Left renal pelvis (tissue), 4 donors: ENCODE measurements at regions not wholly inside any gene's neighbourhood (a gene's known extent, or its start where the extent isn't known, plus 50 kb on each side); places are given as distances from the start of the nearest gene placed in this dataset.
"Not testable (repeated sequence)": the region's sequence is repeated elsewhere in the genome, so short reads cannot be mapped to it uniquely, and the experiment has no call there.

Experiments
- DNase-seq, 4 donors: peaks; one replicate each; pipeline ENCODE4 v3.0.0-alpha.2; 2013; ENCODE audit warnings: low read depth in 4 of 4, low spot score in 3 of 4

DNA sequence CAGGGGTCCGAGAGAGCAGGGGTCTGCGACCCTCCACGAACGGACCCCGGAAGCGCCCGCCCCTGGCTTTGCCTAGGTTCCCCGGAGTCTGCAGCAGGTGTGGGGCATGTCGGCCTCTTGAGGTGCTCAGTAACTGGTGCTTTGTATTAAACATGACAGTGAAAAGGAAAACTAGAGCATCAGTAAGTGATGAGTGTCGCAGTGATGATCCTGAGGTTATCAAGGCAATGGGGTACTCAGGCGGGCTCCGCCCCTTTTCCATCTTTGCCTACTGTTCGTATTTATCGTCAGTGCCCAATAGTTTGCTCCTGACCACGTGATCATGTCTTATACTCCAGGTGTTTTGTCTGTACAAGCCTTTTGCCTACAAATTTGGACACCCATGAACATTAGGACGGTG, 262.4 kb downstream of the ZNF37A start:
- peak in 1 of 4 donors; percentile 1 for DNase-seq

DNA sequence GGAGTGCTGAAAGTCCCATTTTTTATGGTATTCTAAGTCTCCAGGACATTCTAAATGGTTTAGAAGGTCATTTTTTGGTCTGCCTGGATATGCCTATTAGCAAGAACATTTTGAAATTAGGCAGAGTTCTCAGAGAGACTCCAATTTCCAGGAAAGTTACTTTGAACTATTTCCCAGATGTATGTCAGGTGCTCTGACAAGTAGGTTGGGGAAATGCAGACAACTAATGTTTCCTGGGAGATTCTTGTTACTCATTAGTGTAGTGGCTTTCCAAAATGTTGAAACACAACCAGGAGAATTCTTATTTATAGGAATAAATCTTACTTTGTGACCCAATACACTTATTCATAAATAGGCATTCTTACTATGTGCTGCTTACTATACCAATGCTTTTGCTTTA, 268.4 kb downstream of the ZNF37A start:
- DNase-seq, result not testable (repeated sequence)

GRCh38 chr10:38364073-38364472, 269.9 kb downstream of the ZNF37A start:
- not testable (repeated sequence) for DNase-seq

DNA sequence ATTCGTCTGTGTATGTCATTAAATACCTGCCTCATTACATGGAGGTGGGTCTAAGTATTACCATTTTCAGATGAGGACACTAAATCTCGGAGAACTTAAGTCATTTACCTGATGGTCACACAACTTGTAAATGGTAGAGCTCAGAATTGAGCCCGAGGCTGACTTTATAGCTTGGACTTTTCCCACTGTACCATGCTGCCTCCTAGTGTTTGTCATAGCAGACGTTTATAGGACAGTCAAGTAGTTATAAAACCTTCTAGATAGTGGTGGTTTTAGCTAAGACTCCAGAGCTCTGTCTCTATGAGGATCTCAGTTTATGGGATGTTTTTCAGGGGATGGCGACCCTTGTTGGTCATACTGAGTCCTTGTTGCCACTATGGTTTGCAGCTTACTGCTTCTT, 271.8 kb downstream of the ZNF37A start:
- peak in 1 of 4 donors; percentile 3 for DNase-seq

DNA sequence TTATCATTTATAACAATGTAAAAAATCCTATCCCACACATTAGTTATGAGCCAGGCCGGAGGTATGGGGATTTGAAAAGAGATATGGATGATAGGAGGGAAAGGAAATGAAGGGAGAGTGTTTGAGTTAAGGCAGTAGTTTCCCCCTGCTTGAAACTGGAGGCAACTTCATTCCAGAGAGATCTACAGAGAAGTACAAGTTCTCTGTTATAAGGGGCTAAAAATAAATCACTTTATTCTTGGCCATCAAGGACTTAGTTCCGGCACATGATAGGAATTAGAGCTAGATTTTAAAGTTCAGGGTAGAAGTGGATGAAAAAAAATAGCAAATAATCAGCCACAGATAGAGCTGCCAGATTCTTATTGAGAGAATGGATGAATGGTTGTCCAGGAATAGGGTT, 289.7 kb downstream of the ZNF37A start:
- not testable (repeated sequence) for DNase-seq

DNA sequence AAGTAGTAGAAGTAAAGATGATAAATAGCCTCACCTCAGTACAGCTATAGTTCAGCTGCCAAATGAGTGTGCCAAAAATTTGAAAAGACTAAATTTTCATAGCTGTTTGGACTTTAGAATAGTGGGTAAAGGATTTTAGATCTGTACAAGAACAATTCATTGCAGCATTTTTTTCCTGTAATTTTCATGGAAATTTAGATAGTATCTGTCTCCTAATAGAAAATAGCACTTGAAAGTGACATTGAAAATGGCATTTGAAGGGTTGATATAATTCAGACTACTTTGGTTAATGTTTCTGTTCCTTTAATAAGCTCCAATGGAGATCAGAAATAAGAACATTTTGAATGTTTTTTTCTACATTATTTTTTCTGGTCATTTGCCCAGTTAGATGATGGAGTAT, 292.7 kb downstream of the ZNF37A start:
- DNase-seq, result not testable (repeated sequence)

GRCh38 chr10:38390725-38391124, 296.6 kb downstream of the ZNF37A start:
- not testable (repeated sequence) for DNase-seq

DNA sequence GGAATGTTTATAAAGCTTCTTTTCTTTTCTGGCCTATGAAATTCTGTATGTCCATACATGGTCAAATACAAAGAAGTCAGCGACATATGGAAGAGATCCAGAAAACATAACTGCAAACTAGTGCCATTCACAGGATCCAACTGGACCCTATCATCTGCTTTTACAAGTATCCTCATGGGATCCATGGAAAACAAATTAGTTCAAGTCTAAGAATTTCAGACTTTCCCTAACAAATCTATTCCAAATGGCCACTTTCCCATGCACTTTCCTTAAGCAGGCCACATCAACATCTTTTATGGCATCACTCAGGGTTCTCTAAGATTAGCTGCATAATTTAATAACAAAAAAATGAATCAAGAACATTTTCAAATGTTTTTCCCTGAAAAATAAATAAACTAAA, 301.3 kb downstream of the ZNF37A start:
- not testable (repeated sequence) for DNase-seq

DNA sequence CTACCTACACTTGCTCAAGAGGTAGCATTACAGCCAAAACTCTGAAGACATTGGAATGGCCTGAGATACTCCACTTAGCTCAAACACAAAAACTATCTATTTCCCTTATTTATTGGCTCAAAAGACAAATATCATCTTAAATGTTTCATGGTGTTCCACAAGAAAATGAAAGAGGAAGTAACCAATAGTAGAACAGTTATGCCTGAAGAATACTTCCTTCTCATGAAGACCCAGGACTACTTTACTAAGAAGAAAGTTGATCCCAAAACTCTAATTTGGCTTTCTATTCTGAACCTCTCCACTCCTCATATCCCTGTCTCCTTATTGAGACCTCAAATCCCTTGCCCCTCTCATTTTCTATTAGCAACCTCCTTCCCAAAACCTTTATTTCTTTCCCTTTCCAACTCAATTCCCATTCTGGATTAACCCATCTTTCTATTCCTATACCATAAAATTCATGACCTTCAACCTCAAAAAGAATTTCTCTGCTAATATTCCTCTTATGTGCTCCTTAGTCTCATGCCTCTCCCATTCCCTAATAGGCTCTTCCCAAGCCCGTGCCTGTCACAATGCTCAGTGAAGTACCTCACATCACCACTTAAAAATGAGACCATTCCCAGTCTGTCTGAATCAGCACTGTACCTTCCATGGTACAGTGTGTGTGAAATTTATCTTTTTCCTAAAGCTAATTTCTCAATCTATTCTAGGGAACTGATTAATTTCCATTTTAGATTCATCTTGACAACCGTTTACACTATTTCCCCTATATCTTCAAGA, 302.2 kb downstream of the ZNF37A start:
- not testable (repeated sequence) for DNase-seq

GRCh38 chr10:38401565-38401964, 307.4 kb downstream of the ZNF37A start:
- DNase-seq, result not testable (repeated sequence)

DNA sequence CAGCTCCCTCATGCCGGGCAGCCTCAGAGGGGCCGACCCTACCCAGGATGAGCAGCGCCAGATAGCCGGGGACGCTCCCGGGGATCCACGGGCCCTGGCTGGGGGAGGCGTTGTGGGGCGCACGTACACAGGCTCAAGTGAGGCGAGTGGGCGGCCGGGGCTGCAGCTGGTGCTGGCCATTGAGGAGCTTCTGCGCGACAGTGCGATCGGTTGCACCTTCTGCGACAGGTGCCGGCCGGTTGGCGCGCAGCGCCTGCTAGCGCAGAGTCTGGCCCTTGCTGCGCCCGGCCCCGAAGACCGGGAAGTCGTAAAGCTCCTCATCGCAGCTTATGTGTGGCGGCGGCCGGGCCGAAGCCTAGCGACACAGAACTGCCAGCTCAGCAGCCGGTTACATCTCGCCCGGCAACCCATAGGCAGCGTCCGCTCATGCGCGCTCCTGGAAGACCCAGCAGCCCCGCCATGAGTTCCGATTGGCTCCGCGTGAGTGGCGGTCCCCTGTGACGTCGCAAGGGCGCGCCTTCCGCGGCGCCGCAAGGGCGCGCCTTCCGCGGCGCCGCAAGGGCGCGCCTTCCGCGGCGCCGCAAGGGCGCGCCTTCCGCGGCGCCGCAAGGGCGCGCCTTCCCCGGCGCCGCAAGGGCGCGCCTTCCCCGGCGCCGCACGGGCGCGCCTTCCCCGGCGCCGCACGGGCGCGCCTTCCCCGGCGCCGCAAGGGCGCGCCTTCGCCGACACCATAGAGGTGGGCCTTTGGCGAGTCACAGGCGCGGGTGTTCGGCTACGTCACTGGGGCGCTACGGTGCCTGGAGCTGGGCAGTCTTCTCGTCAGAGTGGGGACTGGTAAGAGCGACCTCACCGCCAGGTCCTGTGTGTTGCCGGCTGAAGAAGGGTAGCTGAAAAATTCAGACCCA, 308.6 kb downstream of the ZNF37A start:
- peak; percentile 78 to 92 (median 88) for DNase-seq

DNA sequence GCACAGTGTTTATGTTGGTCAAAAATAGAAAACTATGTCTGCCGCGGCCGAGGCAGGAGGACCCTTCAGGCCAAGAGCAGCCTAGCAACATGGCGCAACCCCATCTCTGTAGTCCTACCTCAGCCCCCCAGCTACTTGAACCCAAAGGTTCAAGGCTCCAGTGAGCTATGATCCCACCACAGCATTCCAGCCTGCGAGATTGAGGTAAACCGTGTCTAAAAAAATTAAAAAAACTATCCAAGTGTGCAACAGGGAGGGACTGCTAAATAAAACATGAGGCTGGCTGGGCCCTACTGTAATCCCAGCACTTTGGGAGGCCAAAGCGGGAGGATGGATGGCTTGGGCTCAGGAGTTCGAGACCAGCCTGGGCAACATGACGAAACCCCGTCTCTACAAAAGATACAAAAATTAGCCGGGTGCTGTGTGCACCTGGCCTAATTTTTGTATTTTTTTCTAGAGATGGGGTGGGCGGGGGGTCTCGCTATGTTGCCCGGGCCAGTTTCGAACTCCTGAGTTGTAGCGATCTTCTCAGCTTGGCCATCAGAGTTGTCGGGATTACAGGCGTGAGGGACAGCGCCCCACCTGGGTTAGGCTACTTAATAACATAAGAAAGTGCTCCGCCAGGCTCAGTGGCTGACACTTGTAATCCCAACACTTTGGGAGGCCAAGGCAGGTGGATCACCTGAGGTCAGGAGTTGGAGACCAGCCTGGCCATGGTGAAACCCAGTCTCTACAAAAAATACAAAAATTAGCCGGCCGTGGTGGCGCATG, 309.4 kb downstream of the ZNF37A start:
- peak in 1 of 4 donors; percentile 0 for DNase-seq

DNA sequence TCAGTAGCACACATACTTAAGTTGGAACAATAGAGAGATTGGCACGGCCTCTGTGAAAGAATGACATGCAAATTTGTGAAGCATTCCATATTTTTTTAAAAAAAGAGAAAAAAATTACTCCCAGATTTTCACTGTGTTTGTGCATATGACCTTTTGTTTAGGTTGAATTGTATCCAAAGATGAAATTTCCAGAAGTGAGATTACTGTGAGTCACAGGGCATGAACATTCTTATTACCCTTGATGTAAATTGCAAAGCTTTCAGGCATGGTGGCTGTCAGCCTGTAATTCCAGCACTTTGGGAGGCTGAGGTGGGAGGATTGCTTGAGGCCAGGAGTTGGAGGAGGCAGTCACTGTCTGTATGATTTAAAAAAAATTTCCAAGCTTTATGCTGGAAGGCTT, 329.5 kb downstream of the ZNF37A start:
- DNase-seq, result not testable (repeated sequence)

GRCh38 chr10:38430242-38430641, 336.1 kb downstream of the ZNF37A start:
- not testable (repeated sequence) for DNase-seq

DNA sequence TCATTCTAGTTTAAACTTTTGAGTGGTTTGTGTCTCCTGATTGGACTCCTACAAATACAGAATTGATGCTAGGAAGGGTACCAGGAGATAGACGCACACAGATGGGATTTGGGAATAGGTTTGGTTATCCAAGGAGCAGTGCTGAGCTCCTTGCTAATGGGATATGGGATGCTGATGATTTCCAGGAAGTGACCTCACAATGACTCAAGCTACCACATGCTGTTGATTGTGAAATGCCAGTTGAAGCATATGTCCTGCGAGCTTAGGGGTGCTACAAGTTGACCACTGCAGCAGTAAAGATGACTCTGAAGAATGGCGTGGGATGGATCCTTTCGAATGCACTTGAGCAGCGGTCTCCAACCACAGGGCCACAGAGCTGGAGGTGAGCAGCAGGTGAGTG, 343.2 kb downstream of the ZNF37A start:
- DNase-seq, result not testable (repeated sequence)

DNA sequence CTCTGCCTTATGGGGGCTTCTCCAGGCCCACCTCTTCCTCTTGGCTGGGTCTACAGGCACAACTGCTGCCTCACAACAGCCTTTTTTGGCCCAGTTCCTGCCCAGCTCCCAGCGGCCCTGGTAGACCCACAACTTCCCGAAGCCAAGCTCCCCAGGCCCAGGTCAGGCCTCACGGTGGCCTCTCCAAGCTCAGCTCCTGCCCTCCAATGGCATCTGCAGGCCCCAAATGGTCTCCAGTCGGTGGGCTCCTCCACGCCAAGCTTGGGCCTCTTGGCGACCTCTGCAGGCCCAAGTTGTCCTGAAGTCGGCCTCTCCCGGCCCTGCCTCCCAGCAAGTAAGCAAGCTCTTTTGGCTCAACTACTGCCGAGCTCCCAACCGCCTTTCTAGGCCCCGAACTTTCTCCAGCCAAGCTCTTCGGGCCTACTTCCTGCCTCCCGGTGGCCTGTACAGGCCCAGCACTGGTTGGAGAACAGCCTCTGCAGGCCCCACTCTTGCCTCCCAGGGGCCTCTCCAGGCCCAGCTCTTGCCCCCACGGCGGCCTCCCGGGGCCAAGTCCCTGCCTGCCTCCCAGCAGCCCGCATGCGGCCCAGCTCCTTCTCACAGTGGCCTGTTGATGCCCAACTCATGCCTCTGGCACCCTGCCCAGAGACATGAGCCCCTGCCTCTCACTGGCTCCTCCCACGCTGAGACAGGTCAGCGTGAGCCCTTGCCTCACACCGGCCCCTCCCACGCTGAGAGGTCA, 354.6 kb downstream of the ZNF37A start:
- DNase-seq, result not testable (repeated sequence)

DNA sequence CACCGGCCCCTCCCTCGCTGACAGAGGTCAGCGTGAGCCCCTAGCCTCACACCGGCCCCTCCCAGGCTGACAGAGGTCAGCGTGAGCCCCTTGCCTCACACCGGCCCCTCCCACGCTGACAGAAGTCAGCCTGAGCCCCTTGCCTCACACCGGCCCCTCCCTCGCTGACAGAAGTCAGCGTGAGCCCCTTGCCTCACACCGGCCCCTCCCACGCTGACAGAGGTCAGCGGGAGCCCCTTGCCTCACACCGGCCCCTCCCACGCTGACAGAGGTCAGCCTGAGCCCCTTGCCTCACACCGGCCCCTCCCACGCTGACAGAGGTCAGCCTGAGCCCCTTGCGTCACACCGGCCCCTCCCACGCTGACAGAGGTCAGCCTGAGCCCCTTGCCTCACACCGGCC, 355.5 kb downstream of the ZNF37A start:
- DNase-seq, result not testable (repeated sequence)

DNA sequence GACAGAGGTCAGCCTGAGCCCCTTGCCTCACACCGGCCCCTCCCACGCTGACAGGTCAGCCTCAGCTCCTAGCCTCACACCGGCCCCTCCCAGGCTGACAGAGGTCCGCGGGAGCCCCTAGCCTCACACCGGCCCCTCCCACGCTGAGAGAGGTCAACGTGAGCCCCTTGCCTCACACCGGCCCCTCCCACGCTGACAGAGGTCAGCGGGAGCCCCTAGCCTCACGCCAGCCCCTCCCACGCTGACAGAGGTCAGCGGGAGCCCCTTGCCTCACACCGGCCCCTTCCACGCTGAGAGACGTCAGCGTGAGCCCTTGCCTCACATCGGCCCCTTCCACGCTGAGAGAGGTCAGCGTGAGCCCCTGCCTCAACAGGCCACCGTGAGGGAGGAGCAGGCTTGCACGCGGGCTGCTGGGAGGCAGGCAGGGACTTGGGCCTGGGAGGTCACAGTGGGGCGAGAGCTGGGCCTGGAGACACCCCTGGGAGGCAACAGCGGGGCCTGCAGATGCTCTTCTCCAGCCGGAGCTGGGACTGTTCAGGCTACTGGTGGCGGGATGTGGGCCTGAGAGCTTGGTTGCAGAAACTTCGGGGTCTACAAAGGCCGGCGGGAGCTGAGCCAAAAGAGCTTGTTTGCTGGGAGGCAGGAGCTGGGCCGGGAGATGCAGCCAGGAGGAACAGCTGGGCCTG, 356.4 kb downstream of the ZNF37A start:
- not testable (repeated sequence) for DNase-seq

- DNase-seq, result not testable (repeated sequence)
Measured at GRCh38 chr10:38451306-38451967, 357.3 kb downstream of the ZNF37A start.
